ENCODE measurements at regions not wholly inside any gene's neighbourhood (a gene's known extent, or its start where the extent isn't known, plus 50 kb on each side); places are given as distances from the start of the nearest gene placed in this dataset.
"Not testable (repeated sequence)": the region's sequence is repeated elsewhere in the genome, so short reads cannot be mapped to it uniquely, and the experiment has no call there.

DNA sequence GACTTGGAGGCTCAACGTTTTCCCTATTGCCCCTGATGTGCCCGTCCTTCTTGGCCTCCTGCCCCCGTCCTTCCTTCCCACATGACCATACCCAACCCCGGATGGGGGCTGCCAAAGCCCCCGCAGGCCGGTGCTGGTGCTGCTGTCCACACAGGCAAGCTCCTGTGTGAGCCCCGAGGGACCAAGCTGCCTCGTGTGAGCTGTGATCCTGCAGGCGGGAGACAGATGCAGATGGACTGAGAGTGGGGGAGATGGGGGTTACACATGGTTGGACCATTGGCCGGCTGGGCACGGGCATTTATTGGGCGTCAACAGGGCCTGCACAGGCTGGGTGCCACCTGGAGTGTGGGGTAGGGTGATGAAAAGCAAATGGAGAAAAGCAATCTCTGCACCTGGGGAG lies 313.2 kb upstream of the B3GAT1 start:
- DNase-seq, result no peak

- no peak for DNase-seq
These were observed 312.7 kb upstream of the B3GAT1 start for GRCh38 chr11:134724779-134725140.

DNA sequence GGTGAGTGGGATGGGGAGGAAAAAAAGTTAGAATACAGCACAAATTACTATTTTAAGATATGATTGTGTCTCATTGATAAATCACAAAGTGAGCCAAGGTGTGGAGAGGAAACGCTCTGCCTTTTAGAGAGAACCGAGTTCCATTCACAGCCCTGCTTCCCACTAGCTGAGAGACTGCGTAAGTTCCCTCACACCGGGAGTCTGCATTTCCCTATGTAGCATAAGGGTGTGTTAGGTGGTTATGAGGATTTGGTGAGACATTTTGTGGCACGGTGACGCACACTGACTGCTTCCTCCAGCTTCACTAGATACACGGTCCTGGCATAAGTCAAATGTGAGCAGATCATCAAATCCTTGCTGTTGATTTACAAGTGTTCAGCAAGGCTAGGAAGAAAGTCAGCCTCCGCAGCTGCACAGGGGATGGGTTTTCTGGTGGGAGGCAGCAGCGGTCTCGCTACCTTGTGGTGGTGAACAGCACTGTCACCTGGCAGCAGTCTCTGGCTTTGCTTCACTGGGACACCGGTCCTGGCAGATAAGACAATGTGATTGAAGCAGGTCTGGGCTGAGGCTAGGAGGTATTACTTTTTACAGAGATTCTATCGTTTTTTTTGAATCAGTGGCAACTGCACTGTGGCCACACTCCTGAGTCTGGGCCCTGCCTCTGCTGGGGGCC lies 312.2 kb upstream of the B3GAT1 start:
- DNase-seq, result no peak

DNA sequence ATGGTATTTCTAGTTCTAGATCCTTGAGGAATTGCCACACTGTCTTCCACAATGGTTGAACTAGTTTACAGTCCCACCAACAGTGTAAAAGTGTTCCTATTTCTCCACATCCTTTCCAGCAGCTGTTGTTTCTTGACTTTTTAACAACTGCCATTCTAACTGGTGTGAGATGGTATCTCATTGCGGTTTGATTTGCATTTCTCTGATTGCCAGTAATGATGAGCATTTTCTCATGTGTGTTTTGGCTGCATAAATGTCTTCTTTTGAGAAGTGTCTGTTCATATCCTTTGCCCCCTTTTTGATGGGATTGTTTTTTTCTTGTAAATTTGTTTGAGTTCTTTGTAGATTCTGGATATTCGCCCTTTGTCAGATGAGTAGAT lies 308.6 kb upstream of the B3GAT1 start:
- not testable (repeated sequence) for DNase-seq

DNA sequence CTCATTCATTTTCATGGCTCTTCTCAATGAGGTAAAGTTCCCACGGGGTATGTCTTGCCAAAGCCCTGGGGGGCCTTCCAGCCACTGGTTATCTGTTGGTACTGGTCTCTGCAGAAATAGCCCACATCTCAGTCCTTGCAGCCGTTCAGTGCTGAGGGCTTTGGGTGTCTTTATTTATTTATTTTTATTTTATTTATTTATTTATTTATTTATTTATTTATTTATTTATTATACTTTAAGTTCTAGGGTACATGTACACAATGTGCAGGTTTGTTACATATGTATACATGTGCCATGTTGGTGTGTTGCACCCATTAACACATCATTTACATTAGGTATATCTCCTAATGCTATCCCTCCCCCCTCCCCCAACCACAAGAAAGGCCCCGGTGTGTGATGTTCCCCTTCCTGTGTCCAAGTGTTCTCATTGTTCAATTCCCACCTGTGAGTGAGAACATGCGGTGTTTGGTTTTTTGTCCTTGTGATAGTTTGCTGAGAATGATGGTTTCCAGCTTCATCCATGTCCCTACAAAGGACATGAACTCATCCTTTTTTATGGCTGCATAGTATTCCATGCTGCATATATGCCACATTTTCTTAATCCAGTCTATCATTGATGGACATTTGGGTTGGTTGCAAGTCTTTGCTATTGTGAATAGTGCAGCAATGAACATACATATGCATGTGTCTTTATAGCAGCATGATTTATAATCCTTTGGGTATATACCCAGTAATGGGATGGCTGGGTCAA lies 308.1 kb upstream of the B3GAT1 start:
- DNase-seq, result not testable (repeated sequence)

- DNase-seq, result no peak
These were observed 307.4 kb upstream of the B3GAT1 start for GRCh38 chr11:134719397-134719796.

GRCh38 chr11:134716582-134716981 lies 304.5 kb upstream of the B3GAT1 start:
- no peak for DNase-seq

GRCh38 chr11:134714021-134714656 lies 302.1 kb upstream of the B3GAT1 start:
- DNase-seq, result no peak

DNA sequence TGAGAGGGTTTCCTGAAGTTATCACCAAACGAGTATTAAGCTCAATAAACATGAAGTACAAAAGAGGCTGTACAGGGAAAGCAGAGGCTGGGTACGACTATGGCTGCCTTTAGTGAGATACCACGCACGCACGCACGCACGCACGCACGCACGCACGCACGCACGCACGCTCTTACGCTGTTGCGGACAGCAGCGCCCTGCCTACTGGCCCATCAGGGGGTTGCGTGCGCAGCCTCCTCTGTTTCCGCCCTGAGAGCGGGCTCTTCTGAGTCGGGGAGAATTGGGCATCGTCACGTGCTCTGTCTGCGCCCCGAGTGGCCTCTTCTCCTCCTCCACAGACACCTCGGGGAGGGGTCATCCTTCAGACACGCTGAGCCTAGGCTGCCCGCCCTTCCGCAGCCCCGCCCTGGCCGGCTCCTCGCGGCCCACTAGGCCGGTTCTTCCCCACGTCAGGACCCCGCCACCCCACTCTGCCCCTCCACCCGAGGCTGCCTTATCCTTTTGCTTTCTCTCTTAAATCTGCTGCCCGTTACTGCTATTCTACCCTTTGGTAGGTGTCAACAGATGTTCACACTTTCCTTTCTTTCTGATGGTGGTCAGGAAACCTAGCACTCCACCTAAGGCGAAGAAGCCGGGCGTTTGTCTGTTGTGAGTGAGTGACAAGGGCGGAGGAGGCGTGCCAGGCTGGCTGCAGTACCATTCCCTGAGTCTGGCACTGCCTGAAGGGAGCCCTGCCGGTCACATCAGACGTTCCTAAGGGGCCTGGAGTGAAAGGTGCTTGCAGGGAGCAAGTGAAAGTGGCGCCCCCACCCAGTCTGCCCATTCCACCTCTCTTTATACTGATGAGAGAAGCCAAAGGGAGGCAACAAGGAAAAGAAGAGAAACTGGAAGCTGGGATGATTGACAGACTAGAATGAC lies 300.4 kb upstream of the B3GAT1 start:
- no peak for DNase-seq

GRCh38 chr11:134711588-134711987 lies 299.5 kb upstream of the B3GAT1 start:
- DNase-seq, result no peak

DNA sequence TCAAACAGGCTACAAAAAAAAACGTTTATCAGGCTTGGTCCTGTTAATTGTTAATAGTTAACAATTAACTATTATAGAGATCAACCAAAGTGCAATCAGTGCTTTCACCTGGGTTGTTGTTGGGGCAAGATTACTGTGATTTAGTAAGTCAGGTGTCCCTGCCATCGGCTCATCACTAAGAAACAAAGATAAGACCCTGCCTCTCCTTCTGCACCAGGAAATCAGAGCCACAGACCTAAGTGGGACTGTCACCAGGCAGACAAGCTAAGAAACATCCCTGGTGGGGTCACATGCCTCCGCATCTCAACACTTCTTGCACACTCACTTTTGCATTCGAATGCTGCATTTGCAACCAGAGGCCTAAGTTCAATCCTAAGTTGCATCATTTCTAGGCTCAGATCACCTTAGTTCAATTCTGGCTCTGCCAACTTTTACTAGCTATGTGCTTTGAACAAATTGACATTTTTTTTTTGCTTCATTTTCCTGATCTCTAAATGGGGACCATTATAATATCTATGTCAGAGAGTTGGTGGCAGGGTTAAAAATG lies 298.9 kb upstream of the B3GAT1 start:
- no peak for DNase-seq

DNA sequence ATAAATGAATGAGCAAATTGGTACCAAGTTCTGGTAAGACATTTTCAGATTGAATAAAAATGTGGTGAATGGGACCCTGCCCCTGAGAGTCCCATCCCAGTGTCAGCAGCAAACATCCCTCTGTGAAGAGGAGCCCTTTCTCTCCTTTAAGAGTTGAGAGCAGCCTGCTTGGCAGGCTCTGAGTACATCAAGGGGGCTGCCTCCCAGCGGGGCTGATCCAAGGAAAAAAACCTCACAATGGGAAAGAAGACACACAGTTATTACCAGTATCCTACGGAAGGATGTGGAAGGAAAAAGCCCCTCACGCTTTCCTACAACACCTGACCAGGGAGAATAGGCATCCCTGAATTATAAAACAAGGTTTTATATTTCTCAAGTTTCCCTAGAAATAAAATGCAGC lies 293.8 kb upstream of the B3GAT1 start:
- no peak for DNase-seq

DNA sequence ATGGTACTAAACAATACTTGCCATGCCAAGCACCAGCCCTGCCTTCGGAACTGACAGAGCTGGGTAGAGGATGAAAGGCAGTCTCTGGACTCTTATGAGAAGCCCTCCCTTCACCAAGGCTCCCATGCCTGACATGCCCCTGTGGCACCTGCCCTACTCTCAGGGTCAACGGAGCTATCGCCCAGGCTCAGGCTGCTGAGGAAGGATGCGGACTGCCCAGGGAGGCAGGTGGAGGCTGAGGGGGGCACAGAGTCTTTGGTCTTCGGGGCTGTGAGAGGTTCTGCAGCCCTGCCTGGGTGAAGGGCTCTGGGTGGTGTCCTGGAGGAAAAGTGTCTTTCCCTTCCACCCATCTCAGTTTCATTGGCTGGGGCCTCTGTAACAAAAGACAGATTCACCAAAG lies 290.8 kb upstream of the B3GAT1 start:
- no peak for DNase-seq

GRCh38 chr11:134701564-134702165 lies 289.6 kb upstream of the B3GAT1 start:
- DNase-seq, result no peak

GRCh38 chr11:134700101-134700640 lies 288.1 kb upstream of the B3GAT1 start:
- DNase-seq, result no peak

DNA sequence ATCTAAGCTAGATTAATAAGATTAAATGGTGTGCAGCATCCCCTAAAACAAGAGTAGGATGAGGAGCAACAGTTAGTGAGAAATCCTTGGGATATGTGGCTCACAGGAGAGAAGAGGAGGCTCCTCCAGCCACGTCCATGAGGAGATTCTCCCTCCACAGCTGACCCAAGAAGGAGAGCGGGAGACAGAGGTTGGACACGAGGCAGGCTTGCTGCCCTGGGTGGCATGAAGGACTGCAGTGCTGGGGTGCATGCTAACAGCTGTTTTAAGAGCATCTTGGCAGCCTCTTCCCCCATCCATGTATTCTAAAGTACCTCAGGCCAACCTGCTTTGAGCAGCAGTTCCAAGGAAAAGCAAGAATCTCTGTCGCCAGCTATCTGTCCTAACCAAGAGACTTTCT lies 284.4 kb upstream of the B3GAT1 start:
- no peak for DNase-seq

GRCh38 chr11:134691985-134692384 lies 279.9 kb upstream of the B3GAT1 start:
- DNase-seq, result no peak

DNA sequence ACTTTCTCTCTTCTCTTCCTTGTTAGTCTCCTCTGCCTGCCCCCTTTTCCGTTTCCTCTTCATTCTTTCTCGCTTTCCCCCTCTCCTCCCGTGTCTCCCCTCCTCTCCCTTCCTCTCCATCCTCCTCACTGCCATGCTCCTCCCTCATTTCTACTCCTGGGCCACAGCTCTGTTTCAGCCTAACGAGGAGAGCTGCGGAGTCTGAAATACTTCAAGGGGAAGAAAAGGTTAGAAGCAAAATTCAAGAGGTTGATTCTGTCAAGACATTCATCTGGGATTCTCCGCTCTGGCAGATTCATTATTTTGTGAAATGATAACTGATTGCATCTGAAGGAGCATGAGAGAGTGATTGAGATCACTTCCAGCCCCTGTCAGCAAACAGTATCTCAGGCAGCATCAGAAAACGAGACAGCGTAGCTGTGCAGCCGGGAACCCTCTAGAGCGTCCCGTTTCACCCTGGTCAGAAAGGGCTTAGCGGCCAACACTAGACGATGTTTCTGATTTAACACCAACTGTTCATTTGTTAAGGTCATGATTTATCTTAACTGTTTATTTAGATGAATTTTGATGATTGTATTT lies 279.3 kb upstream of the B3GAT1 start:
- no peak for DNase-seq

- DNase-seq, result no peak
These were observed 277.8 kb upstream of the B3GAT1 start for GRCh38 chr11:134689886-134690285.

DNA sequence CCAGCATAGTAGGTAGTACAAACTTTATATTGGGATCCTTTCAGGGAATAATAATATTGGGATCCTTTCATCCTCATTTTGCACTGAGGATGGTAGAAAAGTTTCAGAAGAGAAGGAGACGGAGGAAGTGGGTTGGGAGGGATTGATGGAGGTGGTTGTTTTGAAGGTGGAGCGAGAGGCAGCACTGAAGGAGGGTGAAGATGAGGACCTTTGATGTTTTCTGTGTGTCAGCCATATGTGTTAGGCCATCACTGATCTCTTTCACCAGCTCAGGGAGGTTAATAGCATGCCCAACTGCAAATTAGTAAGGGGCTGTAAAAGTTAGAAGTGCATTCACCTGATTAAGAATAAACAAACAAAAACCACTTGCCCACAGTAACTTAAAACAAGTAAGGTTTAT lies 275.5 kb upstream of the B3GAT1 start:
- no peak for DNase-seq

DNA sequence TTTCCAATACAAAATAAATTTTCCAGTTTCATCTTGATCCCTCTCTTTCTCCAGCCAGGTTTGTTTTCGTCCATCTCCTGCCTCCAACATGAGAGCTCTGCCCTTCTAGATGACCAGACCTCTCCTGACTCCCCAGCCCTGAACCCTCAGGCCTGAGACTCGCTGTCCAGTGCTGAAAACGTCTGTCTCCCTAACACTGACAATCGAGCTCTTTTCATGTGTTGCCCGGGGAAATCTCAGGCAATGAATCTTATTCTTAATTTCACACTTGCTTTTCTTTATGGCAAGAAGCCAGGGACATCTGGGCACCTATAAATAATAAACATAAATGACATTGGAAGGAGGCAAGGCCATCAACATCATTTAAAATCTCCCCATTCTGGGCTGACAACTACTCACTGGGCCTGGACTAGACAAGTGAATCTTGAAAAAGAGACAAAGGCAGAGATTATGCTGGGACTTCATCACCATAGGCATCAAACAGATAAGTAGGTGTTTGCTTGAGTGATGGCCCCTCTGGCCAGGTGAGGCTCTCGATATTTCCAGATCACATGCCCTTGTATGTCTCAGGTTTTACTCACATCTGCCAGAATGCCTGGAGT lies 274.5 kb upstream of the B3GAT1 start:
- DNase-seq, result no peak

All from skin of body (tissue), 1 donor.